Thyroid gland (tissue), 4 donors: ENCODE measurements at regions not wholly inside any gene's neighbourhood (a gene's known extent, or its start where the extent isn't known, plus 50 kb on each side); places are given as distances from the start of the nearest gene placed in this dataset.

Experiments used
- POLR2A ChIP-seq, 2 donors: fragments of 450-650 bp; IDR thresholded peaks; one replicate each; pipeline ENCODE4 v1.6.1; 2017; ENCODE audit warnings: antibody characterized with exemption in 2 of 2, mild to moderate bottlenecking in 2 of 2, moderate library complexity in 1 of 2
- TF ChIP-seq, protein P1 (sequence below), 6 experiments: fragments of 200-600 bp in 3 of 6; fragments of 450-650 bp in 3 of 6; sonication (generic) in 3 of 6; IDR thresholded peaks; one replicate each; pipeline ENCODE4 v1.5.1; 2016 to 2019; ENCODE audit warnings: antibody characterized with exemption in 6 of 6, mild to moderate bottlenecking in 2 of 6, inconsistent platforms in 1 of 6, moderate library complexity in 1 of 6

DNA sequence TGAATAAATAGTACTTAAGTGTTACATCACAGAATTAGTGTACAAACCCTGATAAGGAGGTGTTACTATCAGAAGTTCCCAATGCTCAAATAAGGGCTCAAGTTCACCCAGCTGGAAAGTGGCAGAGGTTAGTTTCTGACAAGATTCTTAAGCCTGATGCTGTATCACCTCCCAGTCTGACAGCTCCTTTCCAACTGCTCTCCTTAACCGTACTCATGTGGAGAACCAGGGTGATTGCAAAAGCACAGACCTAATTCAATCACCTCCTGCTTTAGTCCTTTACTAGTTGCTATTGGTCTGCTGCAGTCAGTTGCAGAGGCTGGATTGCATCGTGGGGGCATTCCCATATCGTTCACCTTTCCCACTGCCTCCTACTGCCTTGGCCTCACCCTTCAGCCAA lies 100.4 kb upstream of the ZNF618 start:
- TF ChIP-seq, protein P1, sequence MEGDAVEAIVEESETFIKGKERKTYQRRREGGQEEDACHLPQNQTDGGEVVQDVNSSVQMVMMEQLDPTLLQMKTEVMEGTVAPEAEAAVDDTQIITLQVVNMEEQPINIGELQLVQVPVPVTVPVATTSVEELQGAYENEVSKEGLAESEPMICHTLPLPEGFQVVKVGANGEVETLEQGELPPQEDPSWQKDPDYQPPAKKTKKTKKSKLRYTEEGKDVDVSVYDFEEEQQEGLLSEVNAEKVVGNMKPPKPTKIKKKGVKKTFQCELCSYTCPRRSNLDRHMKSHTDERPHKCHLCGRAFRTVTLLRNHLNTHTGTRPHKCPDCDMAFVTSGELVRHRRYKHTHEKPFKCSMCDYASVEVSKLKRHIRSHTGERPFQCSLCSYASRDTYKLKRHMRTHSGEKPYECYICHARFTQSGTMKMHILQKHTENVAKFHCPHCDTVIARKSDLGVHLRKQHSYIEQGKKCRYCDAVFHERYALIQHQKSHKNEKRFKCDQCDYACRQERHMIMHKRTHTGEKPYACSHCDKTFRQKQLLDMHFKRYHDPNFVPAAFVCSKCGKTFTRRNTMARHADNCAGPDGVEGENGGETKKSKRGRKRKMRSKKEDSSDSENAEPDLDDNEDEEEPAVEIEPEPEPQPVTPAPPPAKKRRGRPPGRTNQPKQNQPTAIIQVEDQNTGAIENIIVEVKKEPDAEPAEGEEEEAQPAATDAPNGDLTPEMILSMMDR (IDR thresholded peaks at IDR 0.05), result no peak
- TF ChIP-seq POLR2A (IDR thresholded peaks at IDR 0.05), result no peak
